Trophoblast cell (in vitro differentiated cells and primary cell): ENCODE measurements at regions not wholly inside any gene's neighbourhood (a gene's known extent, or its start where the extent isn't known, plus 50 kb on each side); places are given as distances from the start of the nearest gene placed in this dataset.

ENCODE experiments used
- DNase-seq, 2 donors: peaks; one replicate each; pipeline ENCODE4 v3.0.0-alpha.2; 2016
- H2AFZ ChIP-seq: 2 replicates; pipeline ENCODE4 v1.6.1; 2013; ENCODE audit warnings: low read length, moderate library complexity, mild to moderate bottlenecking; ENCODE audit not compliant: insufficient read depth, poor library complexity
- H2AK5ac ChIP-seq: 2 replicates; pipeline ENCODE4 v1.6.1; 2013; ENCODE audit warnings: mild to moderate bottlenecking, low read length
- H2BK120ac ChIP-seq: 2 replicates; pipeline ENCODE4 v1.6.1; 2013; ENCODE audit warnings: low read length, mild to moderate bottlenecking, moderate library complexity; ENCODE audit not compliant: insufficient read depth, poor library complexity
- H2BK12ac ChIP-seq: 2 replicates; pipeline ENCODE4 v1.6.1; 2013; ENCODE audit warnings: mild to moderate bottlenecking, low read length, moderate library complexity
- H2BK5ac ChIP-seq: 2 replicates; pipeline ENCODE4 v1.6.1; 2013; ENCODE audit warnings: low read length, low read depth, moderate library complexity, mild to moderate bottlenecking; ENCODE audit not compliant: poor library complexity
- H3K14ac ChIP-seq: 2 replicates; pipeline ENCODE4 v1.6.1; 2013; ENCODE audit warnings: mild to moderate bottlenecking, low read length
- H3K18ac ChIP-seq: 2 replicates; pipeline ENCODE4 v1.6.1; 2013; ENCODE audit warnings: mild to moderate bottlenecking, low read length
- H3K23ac ChIP-seq: 2 replicates; pipeline ENCODE4 v1.6.1; 2013; ENCODE audit warnings: low read length
- H3K27ac ChIP-seq: 2 replicates; pipeline ENCODE4 v1.5.1; 2013; ENCODE audit warnings: low read depth, mild to moderate bottlenecking, inconsistent platforms, low read length, moderate library complexity
- H3K27me3 ChIP-seq: 2 replicates; pipeline ENCODE4 v1.6.1; 2013; ENCODE audit warnings: inconsistent platforms, mild to moderate bottlenecking, low read length, moderate library complexity; ENCODE audit not compliant: insufficient read depth
- H3K36me3 ChIP-seq, 2 experiments: 1 replicate in 1 of 2; 2 replicates in 1 of 2; pipeline ENCODE4 v1.6.1; 2013; ENCODE audit warnings: low read length in 2 of 2, mild to moderate bottlenecking in 2 of 2, moderate library complexity in 1 of 2; ENCODE audit not compliant: insufficient read depth in 2 of 2, control insufficient read depth in 1 of 2
- H3K4ac ChIP-seq: 2 replicates; pipeline ENCODE4 v1.6.1; 2013; ENCODE audit warnings: low read depth, mild to moderate bottlenecking, low read length, moderate library complexity
- H3K4me1 ChIP-seq, 2 experiments: 1 replicate in 1 of 2; 2 replicates in 1 of 2; pipeline ENCODE4 v1.6.1; 2013; ENCODE audit warnings: low read length in 2 of 2, mild to moderate bottlenecking in 2 of 2, moderate library complexity in 1 of 2; ENCODE audit not compliant: insufficient read depth in 2 of 2, control insufficient read depth in 1 of 2
- H3K4me2 ChIP-seq: 2 replicates; pipeline ENCODE4 v1.6.1; 2013; ENCODE audit warnings: inconsistent platforms, mild to moderate bottlenecking, low read length, moderate library complexity
- H3K4me3 ChIP-seq: 2 replicates; pipeline ENCODE4 v1.5.1; 2013; ENCODE audit warnings: mild to moderate bottlenecking, low read depth, low read length, inconsistent platforms
- H3K79me1 ChIP-seq: one replicate; pipeline ENCODE4 v1.6.1; 2013; ENCODE audit warnings: low read length
- H3K79me2 ChIP-seq: 2 replicates; pipeline ENCODE4 v1.6.1; 2013; ENCODE audit warnings: low read length, mild to moderate bottlenecking; ENCODE audit not compliant: control insufficient read depth, insufficient read depth, poor library complexity
- H3K9ac ChIP-seq: 2 replicates; pipeline ENCODE4 v1.6.1; 2013; ENCODE audit warnings: mild to moderate bottlenecking, low read length
- H3K9me3 ChIP-seq: 2 replicates; pipeline ENCODE4 v1.6.1; 2013; ENCODE audit warnings: low read depth, mild to moderate bottlenecking, control low read depth, inconsistent platforms, low read length; ENCODE audit not compliant: insufficient read depth
- H4K12ac ChIP-seq: 2 replicates; pipeline ENCODE4 v1.6.1; 2013; ENCODE audit warnings: low read depth, mild to moderate bottlenecking, low read length, moderate library complexity
- H4K8ac ChIP-seq: 2 replicates; pipeline ENCODE4 v1.6.1; 2013; ENCODE audit warnings: low read depth, mild to moderate bottlenecking, low read length, moderate library complexity
- H4K91ac ChIP-seq: one replicate; pipeline ENCODE4 v1.6.1; 2013; ENCODE audit warnings: low read depth, mild to moderate bottlenecking, low read length, moderate library complexity
- WGBS: extraction: QIAGEN DNeasy Blood & Tissue Kit; methylation state at CpG from one replicate; pipeline ENCODE4 v1.1.7; 2013; ENCODE audit warnings: missing lambda C conversion rate; ENCODE audit not compliant: insufficient read length, insufficient coverage; ENCODE audit errors: extremely low coverage; 5-methylcytosine and 5-hydroxymethylcytosine counted together

DNA sequence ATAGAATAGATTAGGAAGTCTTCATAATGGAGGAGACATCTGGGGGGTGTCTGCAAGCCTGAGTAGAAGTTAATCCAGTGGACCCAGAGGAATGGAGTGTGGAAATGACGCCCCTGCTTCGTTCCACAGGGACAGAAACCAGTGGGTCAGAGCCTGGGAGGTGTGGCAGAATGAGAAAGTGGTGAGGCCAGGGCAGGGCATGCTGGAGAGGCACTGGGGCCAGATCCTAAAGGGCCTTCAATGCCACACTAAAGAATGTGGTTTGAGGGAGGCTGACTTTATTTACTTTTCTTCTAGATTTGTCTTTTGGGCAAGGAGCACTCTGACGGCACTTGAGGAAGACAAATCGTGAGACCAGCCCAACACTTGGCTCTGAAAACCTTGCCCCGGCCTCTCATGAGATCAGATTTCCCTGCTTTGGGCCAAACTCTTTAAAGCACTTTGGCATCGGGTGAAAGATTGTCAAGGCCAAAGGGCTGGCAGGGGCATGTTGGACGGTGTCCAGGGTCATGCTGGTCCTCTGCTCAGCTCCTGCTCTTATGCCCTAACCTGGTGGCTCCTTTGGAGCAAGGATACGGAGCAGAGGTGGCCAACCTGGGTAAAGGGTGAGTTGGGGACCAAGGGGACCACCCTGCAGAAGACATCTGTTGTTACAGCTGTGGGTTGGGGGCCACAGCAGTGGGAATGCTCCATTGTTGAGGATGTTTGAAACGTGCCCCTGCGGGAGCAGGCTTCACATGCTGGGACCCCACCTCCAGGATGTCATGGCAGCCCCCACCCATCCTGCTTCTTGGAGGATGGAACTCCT, 157.0 kb upstream of the ZMIZ1 start:
- H3K23ac ChIP-seq, result no peak overlapping the region
- H3K27me3 ChIP-seq, result no peaks in the 10 kb centered on the region
- no peak overlapping the region for H4K8ac ChIP-seq
- H3K9ac ChIP-seq, result no peak overlapping the region
- H3K18ac ChIP-seq, result no peak overlapping the region
- H3K4me1 ChIP-seq, result no peaks in the 10 kb centered on the region
- H2BK120ac ChIP-seq, result no peak overlapping the region
- H3K4ac ChIP-seq, result no peak overlapping the region
- H3K4me3 ChIP-seq, result no peak overlapping the region
- H2BK5ac ChIP-seq, result no peak overlapping the region
- H2BK12ac ChIP-seq, result no peak overlapping the region
- DNase-seq, result no peak
- no peak overlapping the region for H2AK5ac ChIP-seq
- no peak overlapping the region for H3K27ac ChIP-seq
- no peak overlapping the region for H4K91ac ChIP-seq
- no peak overlapping the region for H4K12ac ChIP-seq
- H3K79me2 ChIP-seq, result no peaks in the 10 kb centered on the region
- H3K79me1 ChIP-seq, result no peaks in the 10 kb centered on the region
- no peak overlapping the region for H3K14ac ChIP-seq
- no peak overlapping the region for H2AFZ ChIP-seq
- no peak overlapping the region for H3K4me2 ChIP-seq
- no peaks in the 10 kb centered on the region for H3K36me3 ChIP-seq
- peaks cover 3% of the 10 kb centered on the region for H3K9me3 ChIP-seq
- no CpG with 5 or more reads among the region's 10 CpGs for WGBS

DNA sequence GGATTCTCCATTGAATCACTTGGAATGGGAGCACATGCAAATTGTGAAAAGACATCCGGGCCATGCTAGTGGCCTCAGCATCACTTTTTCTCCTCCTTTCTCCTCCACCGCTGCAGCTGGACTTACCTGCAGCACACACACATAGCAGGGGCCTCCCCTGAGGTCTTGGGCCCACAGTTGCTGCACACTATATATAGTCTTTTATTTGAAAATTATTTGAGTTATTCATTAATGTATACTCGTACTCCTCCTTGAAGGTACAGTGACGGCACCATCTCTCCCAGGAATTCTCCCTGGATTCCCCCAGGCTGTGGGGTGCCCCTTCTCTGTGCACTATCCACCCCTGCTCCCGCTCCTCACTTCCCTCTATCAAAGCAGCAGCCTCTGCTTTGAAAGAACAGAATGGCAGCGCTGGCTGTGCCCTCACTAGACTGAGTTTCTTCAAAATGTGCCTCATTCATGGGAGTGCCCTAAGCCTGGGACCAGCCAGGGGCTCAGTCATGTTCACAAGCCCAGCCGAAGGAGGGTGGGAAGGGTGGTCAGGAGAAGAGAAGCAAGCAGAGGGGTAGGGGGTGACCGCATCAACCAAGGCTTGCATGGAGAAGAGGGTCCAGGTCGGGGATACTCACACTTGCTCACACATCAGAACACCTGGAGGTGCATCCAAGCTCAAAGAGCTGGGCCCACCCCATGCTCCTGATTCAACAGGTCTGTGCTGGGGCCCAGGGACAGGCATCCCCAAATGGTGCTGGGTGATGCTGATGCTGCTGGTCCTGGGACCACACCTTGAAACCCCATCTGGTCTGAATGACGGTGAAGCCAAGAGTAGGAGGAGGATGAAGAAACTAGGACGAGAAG, 156.2 kb upstream of the ZMIZ1 start:
- no peaks in the 10 kb centered on the region for H3K79me2 ChIP-seq
- H3K4me2 ChIP-seq, result no peak overlapping the region
- H2BK5ac ChIP-seq, result no peak overlapping the region
- no peak overlapping the region for H4K91ac ChIP-seq
- no peak overlapping the region for H2BK12ac ChIP-seq
- H3K18ac ChIP-seq, result no peak overlapping the region
- H3K23ac ChIP-seq, result no peak overlapping the region
- no peak overlapping the region for H4K12ac ChIP-seq
- no peak overlapping the region for H2AK5ac ChIP-seq
- no peak overlapping the region for H3K4me3 ChIP-seq
- peaks cover 1% of the 10 kb centered on the region for H3K9me3 ChIP-seq
- no peaks in the 10 kb centered on the region for H3K79me1 ChIP-seq
- H4K8ac ChIP-seq, result no peak overlapping the region
- H3K14ac ChIP-seq, result no peak overlapping the region
- H3K4me1 ChIP-seq, result no peaks in the 10 kb centered on the region
- H3K9ac ChIP-seq, result no peak overlapping the region
- DNase-seq, result no peak
- no peaks in the 10 kb centered on the region for H3K27me3 ChIP-seq
- H2AFZ ChIP-seq, result no peak overlapping the region
- no peak overlapping the region for H3K27ac ChIP-seq
- no peaks in the 10 kb centered on the region for H3K36me3 ChIP-seq
- no peak overlapping the region for H3K4ac ChIP-seq
- WGBS, result no CpG with 5 or more reads among the region's 11 CpGs
- H2BK120ac ChIP-seq, result no peak overlapping the region

DNA sequence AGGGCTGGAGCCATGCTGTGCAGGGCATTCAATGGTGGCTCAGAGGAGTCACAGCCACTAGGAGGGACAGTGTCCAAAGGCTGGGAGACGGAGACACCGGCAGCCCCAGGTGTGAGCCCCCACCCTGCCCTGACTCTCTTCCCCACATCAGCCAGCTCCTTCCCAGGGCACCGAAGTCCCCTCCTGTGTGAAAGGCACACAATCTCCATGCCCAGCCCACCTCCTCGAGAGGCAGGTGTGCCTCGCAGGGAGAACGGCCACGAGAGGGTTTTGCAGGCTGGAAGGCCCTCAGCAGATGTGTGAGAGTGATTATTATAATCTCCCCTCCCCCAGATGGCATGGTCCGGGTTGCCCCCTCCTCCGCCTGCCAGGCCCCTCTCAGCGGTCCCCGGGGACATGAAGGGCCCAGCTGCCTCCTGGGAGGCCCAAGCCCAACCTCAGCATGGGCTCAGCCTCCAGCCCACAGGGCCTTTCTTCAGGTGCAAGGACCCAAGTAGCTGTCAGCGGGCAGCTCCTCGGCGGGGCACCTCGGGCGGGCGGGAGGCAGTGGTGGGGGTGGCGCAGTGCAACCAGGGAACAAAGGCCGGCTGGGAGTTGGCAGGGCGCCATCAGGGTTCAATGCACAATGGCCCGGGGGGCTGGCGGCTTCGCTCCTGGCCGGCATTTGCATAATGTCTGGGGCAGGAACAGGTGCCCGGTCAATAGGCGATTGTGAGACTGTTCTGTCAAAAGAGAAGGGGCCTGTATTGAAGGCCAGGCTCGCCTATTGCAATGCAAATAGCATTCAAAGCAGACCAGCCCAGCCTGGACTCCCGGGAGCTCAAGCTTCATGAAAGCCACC, 155.3 kb upstream of the ZMIZ1 start:
- H3K79me1 ChIP-seq, result no peaks in the 10 kb centered on the region
- no peak overlapping the region for H3K14ac ChIP-seq
- no CpG with 5 or more reads among the region's 28 CpGs for WGBS
- no peaks in the 10 kb centered on the region for H3K27me3 ChIP-seq
- no peak for DNase-seq
- no peak overlapping the region for H3K18ac ChIP-seq
- H2BK12ac ChIP-seq, result no peak overlapping the region
- no peaks in the 10 kb centered on the region for H3K9me3 ChIP-seq
- no peak overlapping the region for H4K91ac ChIP-seq
- H3K4me2 ChIP-seq, result no peak overlapping the region
- H3K4me3 ChIP-seq, result no peak overlapping the region
- H2BK5ac ChIP-seq, result no peak overlapping the region
- no peak overlapping the region for H2AK5ac ChIP-seq
- H2BK120ac ChIP-seq, result no peak overlapping the region
- no peaks in the 10 kb centered on the region for H3K36me3 ChIP-seq
- H3K79me2 ChIP-seq, result no peaks in the 10 kb centered on the region
- no peak overlapping the region for H4K12ac ChIP-seq
- H3K4ac ChIP-seq, result no peak overlapping the region
- H3K9ac ChIP-seq, result no peak overlapping the region
- H3K23ac ChIP-seq, result no peak overlapping the region
- no peaks in the 10 kb centered on the region for H3K4me1 ChIP-seq
- no peak overlapping the region for H3K27ac ChIP-seq
- H2AFZ ChIP-seq, result no peak overlapping the region
- no peak overlapping the region for H4K8ac ChIP-seq

DNA sequence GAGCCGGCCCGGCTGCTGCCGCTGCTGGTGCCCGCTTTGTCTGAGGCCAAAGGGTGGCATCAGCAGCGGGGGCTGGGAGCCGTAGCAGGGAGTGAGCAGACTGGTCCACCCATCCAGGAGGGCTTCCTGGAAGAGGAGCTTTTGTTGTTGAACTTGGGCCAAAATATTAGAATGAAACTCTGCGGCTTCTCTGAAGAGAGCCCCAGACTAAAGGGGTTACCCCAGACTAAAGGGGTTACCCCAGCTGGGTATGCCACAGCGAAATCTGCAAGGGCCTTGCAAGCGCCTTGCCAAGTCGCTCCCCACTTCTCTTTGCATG, 154.7 kb upstream of the ZMIZ1 start:
- Histone ChIP-seq H4K8ac (no peak overlapping the region), H3K23ac (no peak overlapping the region), H3K9me3 (no peaks in the 10 kb centered on the region), H3K14ac (no peak overlapping the region), H3K27me3 (no peaks in the 10 kb centered on the region), H2AFZ (no peak overlapping the region), H3K4me2 (no peak overlapping the region), H2BK120ac (no peak overlapping the region), H3K9ac (no peak overlapping the region), H3K79me1 (no peaks in the 10 kb centered on the region), H3K4me3 (no peak overlapping the region), H2BK12ac (no peak overlapping the region), H4K91ac (no peak overlapping the region), H2AK5ac (no peak overlapping the region), H3K18ac (no peak overlapping the region), H3K4ac (no peak overlapping the region), H3K36me3 (no peaks in the 10 kb centered on the region), H3K79me2 (no peaks in the 10 kb centered on the region), H2BK5ac (no peak overlapping the region), H3K27ac (no peak overlapping the region), H3K4me1 (no peaks in the 10 kb centered on the region), H4K12ac (no peak overlapping the region)
- no CpG with 5 or more reads among the region's 10 CpGs for WGBS
- DNase-seq, result no peak
